ENCODE measurements at regions not wholly inside any gene's neighbourhood (a gene's known extent, or its start where the extent isn't known, plus 50 kb on each side); places are given as distances from the start of the nearest gene placed in this dataset.

DNA sequence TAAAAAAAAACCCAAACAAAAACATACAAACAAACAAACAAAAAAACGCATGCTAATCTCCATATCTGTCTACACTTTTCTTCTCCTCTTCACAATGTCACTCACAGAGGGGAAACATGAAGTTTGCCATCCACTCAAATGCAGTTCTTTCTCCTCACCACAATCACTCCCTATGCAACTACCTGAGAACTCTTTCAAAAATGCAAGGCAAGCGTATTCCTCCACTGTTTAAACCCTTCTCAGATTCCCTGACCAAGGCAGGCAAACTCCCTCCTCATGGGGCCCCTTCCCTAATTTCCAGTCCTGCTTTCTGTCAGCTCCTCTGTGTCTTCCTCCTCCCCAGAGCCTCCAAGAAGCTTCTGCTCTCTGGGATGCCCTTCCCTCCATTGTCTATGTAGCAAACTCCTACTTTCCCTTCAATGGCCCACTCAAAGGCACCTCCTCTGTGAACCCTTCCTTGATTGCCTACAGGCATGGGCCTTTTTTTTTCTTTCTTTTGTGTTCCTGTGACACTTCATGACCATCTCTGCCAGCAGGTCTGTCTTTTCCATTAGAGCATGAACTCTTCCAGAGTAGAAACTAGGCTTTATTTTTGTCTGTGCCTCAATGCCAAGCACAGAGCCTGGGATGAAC, 143.8 kb upstream of the SLC1A4 start:
- TF ChIP-seq, protein P1, sequence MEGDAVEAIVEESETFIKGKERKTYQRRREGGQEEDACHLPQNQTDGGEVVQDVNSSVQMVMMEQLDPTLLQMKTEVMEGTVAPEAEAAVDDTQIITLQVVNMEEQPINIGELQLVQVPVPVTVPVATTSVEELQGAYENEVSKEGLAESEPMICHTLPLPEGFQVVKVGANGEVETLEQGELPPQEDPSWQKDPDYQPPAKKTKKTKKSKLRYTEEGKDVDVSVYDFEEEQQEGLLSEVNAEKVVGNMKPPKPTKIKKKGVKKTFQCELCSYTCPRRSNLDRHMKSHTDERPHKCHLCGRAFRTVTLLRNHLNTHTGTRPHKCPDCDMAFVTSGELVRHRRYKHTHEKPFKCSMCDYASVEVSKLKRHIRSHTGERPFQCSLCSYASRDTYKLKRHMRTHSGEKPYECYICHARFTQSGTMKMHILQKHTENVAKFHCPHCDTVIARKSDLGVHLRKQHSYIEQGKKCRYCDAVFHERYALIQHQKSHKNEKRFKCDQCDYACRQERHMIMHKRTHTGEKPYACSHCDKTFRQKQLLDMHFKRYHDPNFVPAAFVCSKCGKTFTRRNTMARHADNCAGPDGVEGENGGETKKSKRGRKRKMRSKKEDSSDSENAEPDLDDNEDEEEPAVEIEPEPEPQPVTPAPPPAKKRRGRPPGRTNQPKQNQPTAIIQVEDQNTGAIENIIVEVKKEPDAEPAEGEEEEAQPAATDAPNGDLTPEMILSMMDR (IDR thresholded peaks at IDR 0.05; ENCODE audit: low read depth, low read length) = no peak
- DNase-seq (ENCODE audit: extremely low read depth, low read depth) = no peak

DNA sequence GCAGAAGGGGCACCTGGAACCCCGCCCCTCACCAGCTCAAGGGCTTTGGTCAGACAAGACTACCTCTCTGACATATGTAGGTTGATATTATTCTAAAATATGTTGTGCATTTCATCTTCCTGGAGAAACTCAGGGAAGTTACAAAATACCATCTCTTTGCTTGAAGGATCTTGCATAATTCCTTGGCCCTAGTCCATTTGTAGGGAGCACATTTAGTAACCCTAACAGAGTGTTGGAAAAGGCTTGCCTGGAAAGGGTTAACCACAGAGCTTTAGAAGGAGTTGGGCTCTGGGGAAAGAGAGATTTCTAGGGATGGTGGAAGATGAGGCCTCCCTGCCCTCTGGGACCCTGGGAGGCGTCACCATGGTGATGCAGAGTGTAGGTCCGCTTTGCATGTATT, 143.0 kb upstream of the SLC1A4 start:
- no peak for DNase-seq (ENCODE audit: extremely low read depth, low read depth)
- TF ChIP-seq, protein P1 (IDR thresholded peaks at IDR 0.05; ENCODE audit: low read depth, low read length) = no peak

DNA sequence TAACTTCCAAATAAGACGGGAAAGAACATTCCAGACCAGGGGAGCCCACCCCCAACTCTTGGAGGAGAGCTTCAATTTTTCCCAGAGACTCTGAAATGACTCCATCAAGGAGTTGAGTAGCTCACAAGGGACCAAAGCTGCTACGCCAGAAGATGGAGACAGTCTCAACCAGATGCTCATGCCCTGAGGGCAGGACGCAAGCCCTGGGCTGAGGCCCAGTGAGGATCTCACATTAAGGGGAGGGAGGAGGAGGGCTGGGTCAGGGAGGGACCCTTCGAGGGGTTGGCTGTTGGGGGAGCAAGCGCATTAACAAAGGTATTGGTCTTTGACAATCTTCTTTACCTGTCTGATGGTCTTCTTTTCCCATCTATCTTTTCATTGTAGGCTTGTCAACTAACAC, 141.3 kb upstream of the SLC1A4 start:
- no peak for DNase-seq (ENCODE audit: extremely low read depth, low read depth)
- TF ChIP-seq, protein P1 (IDR thresholded peaks at IDR 0.05; ENCODE audit: low read depth, low read length) = no peak

DNA sequence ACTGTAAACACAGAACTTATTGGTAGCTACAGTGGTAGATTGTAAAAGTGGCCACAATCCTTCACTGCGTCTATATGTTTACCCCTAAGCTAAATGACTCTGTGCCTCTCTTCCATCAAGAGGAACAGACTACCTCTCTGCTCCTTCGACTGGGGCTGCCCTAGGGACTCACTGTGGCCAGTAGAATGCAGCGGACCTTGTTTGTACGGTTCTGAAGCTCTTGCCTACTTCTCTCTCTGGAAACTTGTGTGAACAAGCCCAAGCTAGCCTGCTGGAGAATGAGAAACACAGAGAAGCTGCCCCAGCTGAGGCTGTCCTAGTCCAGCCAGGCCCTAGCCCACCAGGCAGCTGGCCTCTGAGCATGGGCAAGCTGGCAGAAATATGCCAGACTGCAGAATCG, 140.8 kb upstream of the SLC1A4 start:
- TF ChIP-seq, protein P1 (IDR thresholded peaks at IDR 0.05; ENCODE audit: low read depth, low read length) = no peak
- DNase-seq (ENCODE audit: extremely low read depth, low read depth) = no peak

DNA sequence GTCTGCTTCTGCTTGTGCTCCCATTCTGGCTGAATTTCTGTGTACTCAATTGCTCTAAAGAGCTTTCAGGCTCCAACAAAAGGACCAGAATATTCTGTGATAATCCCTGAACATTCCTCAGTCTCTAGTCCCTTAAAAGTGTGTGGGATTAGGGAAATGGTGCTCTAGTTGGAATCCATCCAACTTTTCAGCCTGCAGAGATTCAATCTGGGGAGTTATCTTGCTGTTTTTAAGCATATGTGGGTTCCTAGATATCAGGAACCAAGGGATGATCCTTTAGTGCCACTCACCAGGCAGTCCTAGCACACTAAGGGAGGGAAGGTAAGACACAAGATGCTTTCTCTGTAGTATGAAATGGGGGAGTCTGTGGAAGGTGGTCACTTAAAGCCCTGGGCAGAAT, 140.3 kb upstream of the SLC1A4 start:
- no peak for DNase-seq (ENCODE audit: extremely low read depth, low read depth)
- TF ChIP-seq, protein P1 (IDR thresholded peaks at IDR 0.05; ENCODE audit: low read depth, low read length) = no peak

DNA sequence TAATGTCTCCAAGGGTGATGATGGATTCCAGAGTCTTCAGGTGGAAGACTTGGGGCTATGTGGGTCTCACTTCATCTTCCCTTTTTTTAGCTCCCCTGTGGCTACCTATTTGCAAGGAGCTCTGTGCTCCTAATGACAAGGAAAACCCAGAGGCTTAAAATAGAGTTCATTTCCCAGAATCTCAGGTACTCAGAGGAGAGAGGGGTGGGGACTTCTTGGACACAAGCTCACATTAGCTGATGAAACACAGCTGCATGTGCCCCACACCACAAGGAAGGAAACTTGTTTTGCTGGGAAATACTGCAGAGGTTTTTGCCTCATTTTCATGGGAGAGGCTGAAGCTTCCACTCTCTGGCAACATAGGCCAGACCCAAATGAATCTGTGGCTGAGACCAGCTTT, 138.6 kb upstream of the SLC1A4 start:
- no peak for DNase-seq (ENCODE audit: extremely low read depth, low read depth)

DNA sequence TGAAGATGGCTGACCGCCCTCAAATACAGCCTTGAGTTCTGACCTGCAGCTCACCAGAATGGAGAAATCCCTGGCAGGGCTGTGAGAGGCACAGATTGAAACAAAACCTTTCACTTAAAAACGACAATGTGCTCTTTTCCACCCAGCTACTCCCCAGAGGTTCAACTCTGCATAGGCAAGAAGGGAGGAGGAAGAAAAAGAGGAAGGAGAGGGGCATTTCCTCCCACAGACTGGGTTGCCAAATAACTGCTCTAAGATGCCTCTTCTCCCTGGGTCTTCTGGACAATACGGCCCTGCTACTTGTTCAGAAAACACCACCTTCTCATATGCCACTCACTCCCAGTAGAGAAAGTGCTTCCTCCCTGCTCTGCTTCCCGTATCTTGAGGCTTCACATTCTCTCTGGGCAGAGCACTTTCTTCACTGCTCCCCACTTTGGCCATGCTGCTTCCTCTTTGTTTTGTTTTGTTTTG, 136.4 kb upstream of the SLC1A4 start:
- DNase-seq (ENCODE audit: extremely low read depth, low read depth) = no peak

More for the DNA sequence above, 138.6 kb upstream of the SLC1A4 start:
- TF ChIP-seq, protein P1 (IDR thresholded peaks at IDR 0.05; ENCODE audit: low read depth, low read length) = no peak

More for the DNA sequence above, 136.4 kb upstream of the SLC1A4 start:
- TF ChIP-seq, protein P1 (IDR thresholded peaks at IDR 0.05; ENCODE audit: low read depth, low read length) = no peak

Data from AG09319 (cell line).